ENCODE measurements at regions not wholly inside any gene's neighbourhood (a gene's known extent, or its start where the extent isn't known, plus 50 kb on each side); places are given as distances from the start of the nearest gene placed in this dataset.

DNA sequence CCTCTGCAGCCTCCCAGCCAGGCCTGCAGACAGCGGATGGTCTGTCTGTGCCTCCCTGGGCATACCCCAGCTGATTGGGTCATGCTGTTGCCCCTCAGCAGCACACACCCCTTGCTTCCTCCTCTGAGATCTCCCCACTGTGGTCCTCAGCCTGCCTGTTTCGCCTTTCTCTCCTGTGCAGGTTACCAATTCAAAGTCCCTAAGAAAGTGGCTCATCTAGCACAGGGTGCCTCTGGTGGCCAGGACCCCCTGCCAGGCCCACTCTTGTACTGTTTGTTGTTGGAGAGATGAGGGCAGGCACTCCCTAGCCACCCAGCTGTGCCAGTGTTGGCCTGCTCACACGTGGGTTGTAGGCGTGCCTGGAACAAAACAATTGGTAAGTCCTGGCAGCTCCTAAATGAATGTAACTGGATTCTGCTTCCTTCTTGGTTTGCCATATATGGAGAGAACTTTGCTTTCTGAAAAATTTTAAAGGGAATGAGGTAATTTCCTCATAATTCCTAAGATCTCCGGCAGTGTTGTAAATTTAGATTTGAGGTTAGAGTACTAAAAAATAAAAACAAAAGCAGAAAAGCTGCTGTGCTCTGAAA is 213.2 kb upstream of the IL12A start:
- no peak for DNase-seq
- H3K9me3 ChIP-seq, result no peaks in the 10 kb centered on the region
- H3K27me3 ChIP-seq (replicated peaks; ENCODE audit: control insufficient read depth, insufficient read depth, low read length), result no peaks in the 10 kb centered on the region
- Mint-ChIP-seq H3K36me3 (ENCODE audit: insufficient read depth, unreplicated experiment) (peaks cover 28% of the 10 kb centered on the region), H3K4me1 (ENCODE audit: low read depth, unreplicated experiment) (peaks cover 18% of the 10 kb centered on the region), H3K27ac (ENCODE audit: unreplicated experiment) (no peak overlapping the region), H3K9me3 (ENCODE audit: unreplicated experiment) (no peaks in the 10 kb centered on the region), H3K4me3 (ENCODE audit: unreplicated experiment) (no peak overlapping the region), H3K27me3 (ENCODE audit: insufficient read depth, unreplicated experiment) (no peaks in the 10 kb centered on the region)
- ChIA-PET CTCF (no interaction called here), POLR2A (interaction anchor here (0.7 kb wide), 1 partner anchor 165 kb away, joined by 3 read pairs; no protein-coding TSS in a partner anchor)
- no TSS peak for BruUV-seq (replicated peaks)
- intact Hi-C loops (cut with micrococcal nuclease; ENCODE audit: unreplicated experiment), result no loop called here
- TF ChIP-seq, protein P1, sequence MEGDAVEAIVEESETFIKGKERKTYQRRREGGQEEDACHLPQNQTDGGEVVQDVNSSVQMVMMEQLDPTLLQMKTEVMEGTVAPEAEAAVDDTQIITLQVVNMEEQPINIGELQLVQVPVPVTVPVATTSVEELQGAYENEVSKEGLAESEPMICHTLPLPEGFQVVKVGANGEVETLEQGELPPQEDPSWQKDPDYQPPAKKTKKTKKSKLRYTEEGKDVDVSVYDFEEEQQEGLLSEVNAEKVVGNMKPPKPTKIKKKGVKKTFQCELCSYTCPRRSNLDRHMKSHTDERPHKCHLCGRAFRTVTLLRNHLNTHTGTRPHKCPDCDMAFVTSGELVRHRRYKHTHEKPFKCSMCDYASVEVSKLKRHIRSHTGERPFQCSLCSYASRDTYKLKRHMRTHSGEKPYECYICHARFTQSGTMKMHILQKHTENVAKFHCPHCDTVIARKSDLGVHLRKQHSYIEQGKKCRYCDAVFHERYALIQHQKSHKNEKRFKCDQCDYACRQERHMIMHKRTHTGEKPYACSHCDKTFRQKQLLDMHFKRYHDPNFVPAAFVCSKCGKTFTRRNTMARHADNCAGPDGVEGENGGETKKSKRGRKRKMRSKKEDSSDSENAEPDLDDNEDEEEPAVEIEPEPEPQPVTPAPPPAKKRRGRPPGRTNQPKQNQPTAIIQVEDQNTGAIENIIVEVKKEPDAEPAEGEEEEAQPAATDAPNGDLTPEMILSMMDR (IDR thresholded peaks at IDR 0.05; ENCODE audit: insufficient read depth in 1 of 2, low read depth in 1 of 2, low read length in 1 of 2, severe bottlenecking in 1 of 2, unreplicated experiment in 1 of 2), result no peak
- no peak overlapping the region for H3K4me3 ChIP-seq (ENCODE audit: low read depth, low read length)
- H3K4me1 ChIP-seq, result peaks cover 15% of the 10 kb centered on the region
- no peaks in the 10 kb centered on the region for H3K36me3 ChIP-seq (ENCODE audit: control insufficient read depth, insufficient read depth, low read length)

DNA sequence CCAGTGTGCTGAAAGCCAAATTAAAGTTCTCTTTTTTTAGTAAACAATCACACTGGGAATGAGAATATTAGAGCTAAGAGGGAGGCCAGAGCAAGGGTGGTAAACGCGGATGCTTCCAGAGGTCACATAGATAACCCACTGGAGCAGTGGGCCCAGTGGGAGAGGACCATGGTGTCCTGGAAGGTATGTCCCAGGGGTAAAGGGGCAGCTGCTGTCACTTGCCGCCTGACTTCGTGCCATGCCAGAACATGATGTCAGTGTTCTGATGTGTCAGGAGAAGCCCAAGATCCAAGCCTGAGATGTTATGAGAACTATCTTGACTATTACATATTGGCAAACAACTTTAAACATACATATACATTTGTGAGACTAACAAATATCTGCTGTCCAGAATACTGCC is 211.9 kb upstream of the IL12A start:
- no peaks in the 10 kb centered on the region for H3K27me3 Mint-ChIP-seq (ENCODE audit: insufficient read depth, unreplicated experiment)
- ChIA-PET CTCF (no interaction called here), POLR2A (no interaction called here)
- Histone ChIP-seq H3K4me3 (ENCODE audit: low read depth, low read length) (no peak overlapping the region), H3K27me3 (replicated peaks; ENCODE audit: control insufficient read depth, insufficient read depth, low read length) (no peaks in the 10 kb centered on the region), H3K9me3 (no peaks in the 10 kb centered on the region), H3K4me1 (peaks cover 8% of the 10 kb centered on the region), H3K36me3 (ENCODE audit: control insufficient read depth, insufficient read depth, low read length) (no peaks in the 10 kb centered on the region; the same call in 1 of the 2 replicates)
- H3K27ac Mint-ChIP-seq (ENCODE audit: unreplicated experiment), result no peak overlapping the region
- no peak for DNase-seq
- BruUV-seq (replicated peaks), result no TSS peak
- no peak overlapping the region for H3K4me3 Mint-ChIP-seq (ENCODE audit: unreplicated experiment)
- TF ChIP-seq, protein P1 (IDR thresholded peaks at IDR 0.05; ENCODE audit: insufficient read depth in 1 of 2, low read depth in 1 of 2, low read length in 1 of 2, severe bottlenecking in 1 of 2, unreplicated experiment in 1 of 2), result no peak
- H3K9me3 Mint-ChIP-seq (ENCODE audit: unreplicated experiment), result no peaks in the 10 kb centered on the region
- peaks cover 21% of the 10 kb centered on the region for H3K4me1 Mint-ChIP-seq (ENCODE audit: low read depth, unreplicated experiment)
- peaks cover 26% of the 10 kb centered on the region for H3K36me3 Mint-ChIP-seq (ENCODE audit: insufficient read depth, unreplicated experiment)
- intact Hi-C loops (cut with micrococcal nuclease; ENCODE audit: unreplicated experiment), result no loop called here

DNA sequence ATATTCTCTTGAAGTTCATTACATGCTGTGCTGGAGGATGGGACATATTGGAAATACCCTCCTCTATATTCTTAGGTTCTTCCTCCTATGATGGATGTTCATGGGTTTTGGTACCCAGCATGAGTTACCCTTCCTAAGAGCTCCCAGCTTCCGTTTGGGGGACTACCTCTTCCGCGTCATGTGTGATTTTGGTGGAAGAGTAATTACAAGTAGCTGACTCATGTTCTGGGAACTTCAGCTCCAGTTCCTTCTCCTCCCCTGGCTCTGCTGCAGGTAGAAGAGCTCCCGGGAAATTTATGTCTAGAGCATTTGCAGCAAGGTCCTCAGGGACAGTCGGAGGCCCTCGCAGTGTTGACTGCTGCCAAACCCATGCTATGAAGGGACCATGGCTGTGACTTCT is 208.8 kb upstream of the IL12A start:
- ChIA-PET CTCF (interaction anchor here (0.9 kb wide), 1 partner anchor 26 kb away, joined by 3 read pairs; no protein-coding TSS in a partner anchor), POLR2A (no interaction called here)
- Mint-ChIP-seq H3K27me3 (ENCODE audit: insufficient read depth, unreplicated experiment) (no peaks in the 10 kb centered on the region), H3K9me3 (ENCODE audit: unreplicated experiment) (no peaks in the 10 kb centered on the region), H3K36me3 (ENCODE audit: insufficient read depth, unreplicated experiment) (peaks cover 19% of the 10 kb centered on the region), H3K4me3 (ENCODE audit: unreplicated experiment) (no peak overlapping the region), H3K4me1 (ENCODE audit: low read depth, unreplicated experiment) (peaks cover 36% of the 10 kb centered on the region), H3K27ac (ENCODE audit: unreplicated experiment) (no peak overlapping the region)
- Histone ChIP-seq H3K4me1 (peaks cover 30% of the 10 kb centered on the region), H3K36me3 (ENCODE audit: control insufficient read depth, insufficient read depth, low read length) (no peaks in the 10 kb centered on the region; the same call in 1 of the 2 replicates), H3K4me3 (ENCODE audit: low read depth, low read length) (no peak overlapping the region), H3K27me3 (replicated peaks; ENCODE audit: control insufficient read depth, insufficient read depth, low read length) (no peaks in the 10 kb centered on the region), H3K9me3 (no peaks in the 10 kb centered on the region)
- TF ChIP-seq, protein P1 (IDR thresholded peaks at IDR 0.05; ENCODE audit: insufficient read depth in 1 of 2, low read depth in 1 of 2, low read length in 1 of 2, severe bottlenecking in 1 of 2, unreplicated experiment in 1 of 2), result no peak
- intact Hi-C loops (cut with micrococcal nuclease; ENCODE audit: unreplicated experiment), result no loop called here
- BruUV-seq (replicated peaks), result no TSS peak
- no peak for DNase-seq
